ENCODE measurements at regions not wholly inside any gene's neighbourhood (a gene's known extent, or its start where the extent isn't known, plus 50 kb on each side); places are given as distances from the start of the nearest gene placed in this dataset.

DNA sequence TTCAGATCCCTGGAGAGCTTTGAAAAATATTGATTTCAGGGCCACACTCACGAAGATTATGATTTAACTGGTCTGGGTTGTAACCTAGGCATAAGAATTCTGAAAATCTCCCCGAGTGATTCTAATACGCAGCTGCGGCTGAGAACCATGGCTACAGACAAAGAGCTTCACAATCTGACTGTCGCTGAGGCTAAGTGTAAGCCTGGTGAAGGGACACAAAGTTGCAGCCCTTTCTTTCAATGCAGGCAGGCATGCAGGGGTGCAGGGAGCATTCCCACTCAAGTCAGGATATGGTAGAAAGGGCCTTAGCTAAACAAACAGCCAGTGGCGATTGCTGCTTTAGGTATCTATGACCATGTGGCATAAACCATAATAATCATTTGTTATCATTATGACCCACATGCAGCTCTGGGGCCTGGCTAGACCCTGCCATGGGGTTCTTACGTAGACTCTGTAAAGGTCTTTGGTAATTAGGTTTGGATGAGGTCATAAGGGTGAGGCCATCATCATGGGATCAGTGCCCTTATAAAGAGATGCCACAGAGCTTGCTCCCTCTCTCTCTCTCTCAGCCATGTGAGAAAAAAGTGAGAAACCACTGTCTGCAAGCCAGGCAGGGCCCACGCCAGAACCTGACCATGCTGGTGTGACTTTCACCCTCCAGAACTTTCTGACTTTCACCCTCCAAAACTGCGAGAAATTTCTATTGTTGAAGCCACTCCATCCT lies 88.4 kb upstream of the LANCL2 start:
- Histone ChIP-seq H2BK12ac (ENCODE audit: insufficient read length, low read depth, low read length) (no peak overlapping the region), H3K27ac (ENCODE audit: insufficient read length, low read depth, low read length) (no peak overlapping the region)

More for the DNA sequence above, 88.4 kb upstream of the LANCL2 start:
- TF ChIP-seq, protein P1, sequence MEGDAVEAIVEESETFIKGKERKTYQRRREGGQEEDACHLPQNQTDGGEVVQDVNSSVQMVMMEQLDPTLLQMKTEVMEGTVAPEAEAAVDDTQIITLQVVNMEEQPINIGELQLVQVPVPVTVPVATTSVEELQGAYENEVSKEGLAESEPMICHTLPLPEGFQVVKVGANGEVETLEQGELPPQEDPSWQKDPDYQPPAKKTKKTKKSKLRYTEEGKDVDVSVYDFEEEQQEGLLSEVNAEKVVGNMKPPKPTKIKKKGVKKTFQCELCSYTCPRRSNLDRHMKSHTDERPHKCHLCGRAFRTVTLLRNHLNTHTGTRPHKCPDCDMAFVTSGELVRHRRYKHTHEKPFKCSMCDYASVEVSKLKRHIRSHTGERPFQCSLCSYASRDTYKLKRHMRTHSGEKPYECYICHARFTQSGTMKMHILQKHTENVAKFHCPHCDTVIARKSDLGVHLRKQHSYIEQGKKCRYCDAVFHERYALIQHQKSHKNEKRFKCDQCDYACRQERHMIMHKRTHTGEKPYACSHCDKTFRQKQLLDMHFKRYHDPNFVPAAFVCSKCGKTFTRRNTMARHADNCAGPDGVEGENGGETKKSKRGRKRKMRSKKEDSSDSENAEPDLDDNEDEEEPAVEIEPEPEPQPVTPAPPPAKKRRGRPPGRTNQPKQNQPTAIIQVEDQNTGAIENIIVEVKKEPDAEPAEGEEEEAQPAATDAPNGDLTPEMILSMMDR (conservative IDR thresholded peaks at IDR 0.05) = no peak
- Histone ChIP-seq H3K14ac (ENCODE audit: insufficient read depth, low read length) (no peak overlapping the region), H4K5ac (ENCODE audit: insufficient read length, low read depth, low read length) (no peak overlapping the region), H3K4me2 (ENCODE audit: insufficient read depth, insufficient read length, low read length) (no peak overlapping the region), H2BK5ac (ENCODE audit: insufficient read length, low read length) (no peak overlapping the region), H3K4ac (ENCODE audit: low read depth, low read length) (no peak overlapping the region), H4K20me1 (ENCODE audit: control insufficient read depth, insufficient read depth, insufficient read length) (no peaks in the 10 kb centered on the region), H2AK5ac (ENCODE audit: insufficient read length, low read length) (no peak overlapping the region), H3K9me3 (ENCODE audit: control insufficient read depth, low read depth, low read length) (no peaks in the 10 kb centered on the region), H4K8ac (replicated peaks; ENCODE audit: insufficient read length, low read depth, low read length) (no peak overlapping the region), H3K23ac (ENCODE audit: insufficient read length, low read depth, low read length) (no peak overlapping the region), H2AFZ (ENCODE audit: low read length) (no peak overlapping the region), H3K27me3 (ENCODE audit: insufficient read depth, low read length) (no peaks in the 10 kb centered on the region), H4K91ac (ENCODE audit: insufficient read length, low read depth, low read length) (no peak overlapping the region), H3K79me1 (ENCODE audit: insufficient read depth, low read depth, low read length, poor library complexity, severe bottlenecking) (no peaks in the 10 kb centered on the region), H2BK120ac (ENCODE audit: low read depth, low read length, poor library complexity, severe bottlenecking) (no peak overlapping the region), H3T11ph (ENCODE audit: low read length) (no peak overlapping the region), H3K23me2 (ENCODE audit: insufficient read length, low read depth, low read length, poor library complexity, severe bottlenecking) (no peaks in the 10 kb centered on the region), H3K9ac (ENCODE audit: extremely low read depth, insufficient read length, low read length) (no peak overlapping the region), H3K56ac (ENCODE audit: insufficient read length, low read depth, low read length) (no peak overlapping the region), H3K4me1 (ENCODE audit: insufficient read depth, low read length) (no peaks in the 10 kb centered on the region), H3K18ac (ENCODE audit: insufficient read length, low read depth, low read length) (no peak overlapping the region), H2BK20ac (ENCODE audit: low read depth, low read length, poor library complexity, severe bottlenecking) (no peak overlapping the region), H2BK15ac (ENCODE audit: low read depth, low read length) (no peak overlapping the region), H3K79me2 (ENCODE audit: insufficient read depth, low read length) (no peaks in the 10 kb centered on the region)
- DNase-seq = no peak
- H3K27me3 Mint-ChIP-seq (ENCODE audit: low read depth) = no peaks in the 10 kb centered on the region; the same call in 1 of the 2 replicates
- peaks cover 8 to 10% of the 10 kb centered on the region in 2 experiments; a peak in 3 of 4 replicates for H3K4me1 Mint-ChIP-seq
- WGBS (ENCODE audit: extremely low coverage, insufficient read length, low lambda C conversion rate) = no CpG with 5 or more reads among the region's 9 CpGs
- no peak overlapping the region for H3K4me3 Mint-ChIP-seq
- no peaks in the 10 kb centered on the region for H3K36me3 Mint-ChIP-seq (ENCODE audit: insufficient read depth in 1 of 3, low read depth in 3 of 3)
- H3K27ac Mint-ChIP-seq = no peak overlapping the region; a peak in 1 of 7 replicates
- H3K9me3 Mint-ChIP-seq = no peaks in the 10 kb centered on the region

Data from H9 (cell line).